NT2/D1 (cell line): ENCODE measurements at regions not wholly inside any gene's neighbourhood (a gene's known extent, or its start where the extent isn't known, plus 50 kb on each side); places are given as distances from the start of the nearest gene placed in this dataset.
"Not testable (repeated sequence)": the region's sequence is repeated elsewhere in the genome, so short reads cannot be mapped to it uniquely, and the experiment has no call there.

Experiments used
- DNase-seq: peaks from one replicate; pipeline ENCODE4 v3.0.0-alpha.2; 2011; ENCODE audit warnings: low read depth, low spot score
- H3K27me3 ChIP-seq: 2 replicates; pipeline ENCODE4 v1.6.0; 2011; ENCODE audit warnings: mild to moderate bottlenecking; ENCODE audit not compliant: insufficient read length, insufficient read depth
- H3K36me3 ChIP-seq: 2 replicates; pipeline ENCODE4 v1.6.1; 2011; ENCODE audit warnings: mild to moderate bottlenecking, low read length, mixed read lengths; ENCODE audit not compliant: insufficient read depth, insufficient read length
- H3K4me1 ChIP-seq: 2 replicates; pipeline ENCODE4 v1.5.1; 2011; ENCODE audit not compliant: insufficient read depth, insufficient read length
- H3K4me3 ChIP-seq: 2 replicates; pipeline ENCODE4 v1.5.1; 2011; ENCODE audit warnings: low read depth; ENCODE audit not compliant: insufficient read length
- H3K9ac ChIP-seq: 2 replicates; pipeline ENCODE4 v1.6.0; 2011; ENCODE audit warnings: low read depth; ENCODE audit not compliant: insufficient read length
- H3K9me3 ChIP-seq: 2 replicates; pipeline ENCODE4 v1.5.1; 2011; ENCODE audit warnings: mild to moderate bottlenecking, low read length; ENCODE audit not compliant: insufficient read depth
- SUZ12 ChIP-seq: IDR thresholded peaks from 2 replicates; pipeline ENCODE4 v1.6.1; 2011; ENCODE audit not compliant: insufficient read length, insufficient read depth; ENCODE audit errors: extremely low read depth
- YY1 ChIP-seq: IDR thresholded peaks from 2 replicates; pipeline ENCODE4 v1.6.1; 2011; ENCODE audit not compliant: insufficient read length, insufficient read depth
- ZNF274 ChIP-seq: IDR thresholded peaks from 2 replicates; pipeline ENCODE4 v1.6.1; 2011; ENCODE audit warnings: mild to moderate bottlenecking, low read depth, low read length

DNA sequence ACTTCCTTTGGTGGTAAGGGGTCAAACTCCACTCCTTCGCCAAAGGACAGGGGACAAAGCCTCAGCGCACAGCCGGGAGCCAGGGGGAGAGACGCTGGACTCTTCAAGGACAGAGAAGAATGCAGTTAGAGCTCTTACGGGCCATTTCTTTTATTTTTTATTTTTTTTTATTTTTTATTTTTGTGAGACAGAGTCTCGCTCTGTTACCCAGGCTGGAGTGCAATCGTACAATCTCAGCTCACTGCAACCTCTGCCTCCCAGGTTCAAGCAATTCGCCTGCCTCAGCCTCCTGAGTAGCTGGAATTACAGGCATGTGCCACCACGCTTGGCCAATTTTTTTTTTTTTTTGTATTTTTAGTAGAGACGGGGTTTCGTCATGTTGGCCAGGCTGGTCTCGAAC lies 93.2 kb upstream of the RPH3AL start, which contains the start of gene RFLNB:
Gene RFLNB (minus strand): TSS at position 101 of the 400 bp plus-strand sequence.
- not testable (repeated sequence) for H3K4me3 ChIP-seq, DNase-seq, H3K4me1 ChIP-seq, H3K36me3 ChIP-seq, H3K9ac ChIP-seq, H3K27me3 ChIP-seq, H3K9me3 ChIP-seq

DNA sequence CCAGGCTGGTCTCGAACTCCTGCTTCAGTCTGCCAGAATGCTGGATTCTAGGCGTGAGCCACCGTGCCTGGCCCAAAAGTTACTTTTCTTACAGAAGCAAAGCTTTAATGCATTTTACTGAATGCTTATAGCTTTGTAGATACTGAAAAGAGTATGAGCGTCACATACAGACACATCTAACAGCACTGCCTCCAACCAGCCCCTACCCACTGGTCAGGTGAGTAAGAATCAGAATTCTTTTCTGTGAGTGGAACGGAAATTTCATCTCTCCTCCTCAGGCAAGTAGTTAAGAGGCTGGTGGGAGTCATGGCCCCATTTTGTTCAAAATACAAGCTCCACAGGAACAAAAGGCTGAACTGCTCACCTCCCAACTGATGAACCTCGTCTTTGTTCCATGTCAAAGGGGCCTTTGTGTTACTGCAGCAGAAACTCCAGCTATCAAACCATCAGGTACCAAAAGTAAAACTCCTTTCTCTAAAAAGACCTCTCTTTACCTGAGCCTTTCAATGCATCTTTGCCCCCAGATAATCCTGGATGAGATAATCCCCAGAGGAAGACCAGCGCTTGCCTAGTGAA lies 92.4 kb upstream of the RPH3AL start:
- Histone ChIP-seq H3K9ac (no peak overlapping the region), H3K4me3 (no peak overlapping the region), H3K36me3 (peaks cover 3% of the 10 kb centered on the region), H3K27me3 (no peaks in the 10 kb centered on the region), H3K4me1 (no peaks in the 10 kb centered on the region), H3K9me3 (no peaks in the 10 kb centered on the region)
- TF ChIP-seq SUZ12 (no peak), ZNF274 (no peak), YY1 (no peak)
- DNase-seq, result no peak

DNA sequence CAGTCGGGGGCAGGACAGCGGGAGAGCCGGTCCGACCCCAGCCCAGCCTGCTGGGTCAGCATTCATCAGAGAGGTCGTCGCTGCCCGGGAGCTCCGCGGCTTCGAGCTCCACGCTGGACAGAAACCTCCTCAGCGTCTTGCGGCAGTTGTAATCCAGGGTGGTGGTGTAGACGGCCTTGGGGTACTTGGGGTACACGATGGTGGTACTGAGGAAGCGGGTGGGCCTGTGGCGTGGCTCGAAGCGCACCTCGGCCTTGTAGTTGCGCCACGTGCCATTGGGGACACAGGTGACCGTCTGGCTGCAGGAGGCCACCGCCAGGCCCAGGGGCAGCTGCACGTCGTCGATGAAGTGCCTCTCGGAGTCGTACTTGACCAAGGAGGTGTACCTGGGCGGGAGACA lies 90.5 kb upstream of the RPH3AL start:
- no peak for TF ChIP-seq SUZ12
- no peak for TF ChIP-seq YY1
- no peak for TF ChIP-seq ZNF274

DNA sequence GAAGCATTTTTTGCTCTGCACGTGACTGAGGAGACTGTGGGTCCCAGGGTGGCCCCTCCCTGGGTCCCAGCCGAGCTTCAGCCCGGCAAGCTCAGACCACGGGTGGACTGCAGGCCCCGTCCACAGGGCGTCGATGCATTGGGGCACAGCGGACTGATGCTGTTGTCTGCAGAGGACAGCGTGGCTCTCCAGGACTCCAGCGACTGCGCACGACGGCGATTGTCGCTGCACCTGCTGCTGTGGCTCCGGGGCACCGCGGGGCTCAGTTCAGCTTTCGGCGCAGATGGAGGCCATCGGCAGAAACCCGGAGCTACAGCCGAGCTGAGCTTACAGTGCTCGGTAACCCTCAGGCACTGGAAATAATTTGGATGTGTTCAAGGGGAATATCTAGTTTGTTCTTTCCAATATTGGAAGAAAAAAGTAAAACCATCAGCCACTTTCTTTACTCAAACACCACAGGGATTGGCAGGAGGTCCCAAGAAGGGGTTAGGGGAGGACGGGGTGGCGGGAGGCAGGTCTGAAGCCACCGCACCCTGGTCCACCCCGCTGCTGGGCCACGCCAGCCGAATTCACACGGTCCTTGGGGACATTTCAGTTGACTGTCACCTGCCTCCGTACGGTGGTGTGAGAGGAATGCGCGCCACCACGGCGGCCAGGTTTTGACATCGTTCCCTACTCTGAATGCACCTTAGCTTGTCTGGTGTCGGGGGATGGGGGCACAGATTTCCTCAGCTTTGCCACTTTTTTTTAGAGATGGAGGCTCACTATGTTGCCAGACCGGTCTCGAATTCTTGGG lies 88.7 kb upstream of the RPH3AL start:
- no peak for DNase-seq
- Histone ChIP-seq H3K27me3 (no peaks in the 10 kb centered on the region), H3K4me3 (no peak overlapping the region), H3K9ac (no peak overlapping the region), H3K9me3 (peaks cover 10% of the 10 kb centered on the region; the same call in 1 of the 2 replicates), H3K4me1 (no peaks in the 10 kb centered on the region), H3K36me3 (peaks cover 3% of the 10 kb centered on the region)
- no peak for TF ChIP-seq SUZ12
- TF ChIP-seq YY1, result no peak
- TF ChIP-seq ZNF274, result no peak

More for the DNA sequence above, 90.5 kb upstream of the RPH3AL start:
- Histone ChIP-seq H3K4me1 (no peaks in the 10 kb centered on the region), H3K36me3 (peaks cover 3% of the 10 kb centered on the region), H3K9me3 (no peaks in the 10 kb centered on the region), H3K4me3 (no peak overlapping the region), H3K9ac (no peak overlapping the region), H3K27me3 (no peaks in the 10 kb centered on the region)
- DNase-seq, result no peak

- Histone ChIP-seq H3K27me3 (peaks cover 6% of the 10 kb centered on the region), H3K4me3 (no peak overlapping the region), H3K9ac (no peak overlapping the region), H3K9me3 (peaks cover 20% of the 10 kb centered on the region; the same call in 1 of the 2 replicates), H3K4me1 (no peaks in the 10 kb centered on the region), H3K36me3 (peaks cover 2% of the 10 kb centered on the region)
- DNase-seq, result no peak
- no peak for TF ChIP-seq SUZ12
- TF ChIP-seq ZNF274, result no peak
- no peak for TF ChIP-seq YY1
These were observed 85.6 kb upstream of the RPH3AL start for GRCh38 chr17:438191-438590.

DNA sequence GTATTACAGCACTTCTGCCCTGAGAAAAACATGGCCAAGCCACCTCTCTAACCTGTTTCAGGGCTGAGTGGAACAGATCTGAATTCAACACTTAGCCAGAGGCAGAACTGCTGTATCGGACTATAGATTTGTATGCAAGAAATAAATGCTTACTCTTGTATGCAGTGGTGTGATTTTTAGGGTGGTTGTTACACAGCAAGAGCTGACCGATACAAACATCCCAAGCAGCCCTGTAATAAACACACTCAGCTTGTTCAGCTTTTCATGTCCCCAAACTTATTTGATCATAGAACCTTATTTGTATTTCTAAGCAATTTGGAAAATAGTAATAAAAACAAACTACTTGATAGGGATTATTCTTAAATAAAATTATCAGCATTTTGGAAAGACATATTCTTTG lies 84.9 kb upstream of the RPH3AL start:
- H3K9ac ChIP-seq, result no peak overlapping the region
- peaks cover 12% of the 10 kb centered on the region for H3K27me3 ChIP-seq
- TF ChIP-seq SUZ12 (no peak), YY1 (no peak), ZNF274 (no peak)
- H3K36me3 ChIP-seq, result no peaks in the 10 kb centered on the region
- peaks cover 20% of the 10 kb centered on the region; the same call in 1 of the 2 replicates for H3K9me3 ChIP-seq
- no peak overlapping the region for H3K4me3 ChIP-seq
- DNase-seq, result no peak
- H3K4me1 ChIP-seq, result no peaks in the 10 kb centered on the region

DNA sequence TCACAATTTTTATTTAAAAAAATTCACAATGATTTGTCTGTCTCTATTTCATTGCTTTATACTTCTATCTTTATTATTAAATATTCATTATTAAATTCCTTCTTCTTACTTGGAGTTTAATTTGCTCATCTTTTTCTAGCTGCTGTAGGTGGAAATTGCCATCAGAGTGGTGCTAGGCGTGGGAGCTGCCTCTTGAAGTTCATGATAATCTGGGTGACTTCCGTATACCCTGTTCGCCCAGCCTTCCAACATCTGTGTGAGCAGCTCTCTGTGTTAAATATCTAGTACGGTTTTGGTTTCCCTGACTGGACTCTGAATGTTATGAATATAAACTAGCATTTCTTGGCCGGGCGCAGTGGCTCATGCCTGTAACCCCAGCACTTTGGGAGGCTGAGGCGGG lies 84.0 kb upstream of the RPH3AL start:
- Histone ChIP-seq H3K36me3 (no peaks in the 10 kb centered on the region), H3K9ac (no peak overlapping the region), H3K9me3 (peaks cover 20% of the 10 kb centered on the region; the same call in 1 of the 2 replicates), H3K4me3 (no peak overlapping the region), H3K27me3 (peaks cover 12% of the 10 kb centered on the region), H3K4me1 (no peaks in the 10 kb centered on the region)
- DNase-seq, result no peak
- TF ChIP-seq YY1, result no peak
- TF ChIP-seq SUZ12, result no peak
- no peak for TF ChIP-seq ZNF274

GRCh38 chr17:432471-432870 lies 79.9 kb upstream of the RPH3AL start:
- H3K27me3 ChIP-seq, result peaks cover 51% of the 10 kb centered on the region
- H3K9me3 ChIP-seq, result peaks cover 37% of the 10 kb centered on the region; the same call in 1 of the 2 replicates
- DNase-seq, H3K4me1 ChIP-seq, H3K9ac ChIP-seq, H3K4me3 ChIP-seq, H3K36me3 ChIP-seq: not testable (repeated sequence)
